ENCODE measurements at regions not wholly inside any gene's neighbourhood (a gene's known extent, or its start where the extent isn't known, plus 50 kb on each side); places are given as distances from the start of the nearest gene placed in this dataset.

GRCh38 chr18:75839041-75839440 lies 411.5 kb upstream of the SMIM21 start:
- no peak for DNase-seq

GRCh38 chr18:75837316-75837715 lies 409.8 kb upstream of the SMIM21 start:
- DNase-seq, result no peak

- DNase-seq, result no peak
Measured at GRCh38 chr18:75836516-75836915, 409.0 kb upstream of the SMIM21 start.

- no peak for DNase-seq
Measured at GRCh38 chr18:75831960-75832359, 404.5 kb upstream of the SMIM21 start.

GRCh38 chr18:75830828-75831227 lies 403.3 kb upstream of the SMIM21 start:
- DNase-seq, result no peak

- DNase-seq, result no peak
Measured at GRCh38 chr18:75829091-75829490, 401.6 kb upstream of the SMIM21 start.

- no peak for DNase-seq
Measured at GRCh38 chr18:75828379-75828778, 400.9 kb upstream of the SMIM21 start.

GRCh38 chr18:75827751-75828287 lies 400.3 kb upstream of the SMIM21 start:
- DNase-seq, result no peak

GRCh38 chr18:75824661-75825060 lies 397.2 kb upstream of the SMIM21 start:
- no peak for DNase-seq

GRCh38 chr18:75823471-75823870 lies 396.0 kb upstream of the SMIM21 start:
- no peak for DNase-seq

GRCh38 chr18:75818383-75818782 lies 390.9 kb upstream of the SMIM21 start:
- DNase-seq, result no peak

- DNase-seq, result no peak
Measured at GRCh38 chr18:75815767-75816166, 388.3 kb upstream of the SMIM21 start.

GRCh38 chr18:75812761-75813160 lies 385.3 kb upstream of the SMIM21 start:
- no peak for DNase-seq

GRCh38 chr18:75810961-75811551 lies 383.6 kb upstream of the SMIM21 start:
- DNase-seq, result no peak

GRCh38 chr18:75810516-75810915 lies 383.0 kb upstream of the SMIM21 start:
- DNase-seq, result no peak

- DNase-seq, result no peak
Measured at GRCh38 chr18:75809926-75810255, 382.4 kb upstream of the SMIM21 start.

GRCh38 chr18:75809151-75809925 lies 381.8 kb upstream of the SMIM21 start:
- DNase-seq, result no peak

- no peak for DNase-seq
Measured at GRCh38 chr18:75805265-75805664, 377.8 kb upstream of the SMIM21 start.

GRCh38 chr18:75802681-75803080 lies 375.2 kb upstream of the SMIM21 start:
- no peak for DNase-seq

- no peak for DNase-seq
Measured at GRCh38 chr18:75801178-75801577, 373.7 kb upstream of the SMIM21 start.

GRCh38 chr18:75800331-75800648 lies 372.8 kb upstream of the SMIM21 start:
- no peak for DNase-seq

- DNase-seq, result no peak
Measured at GRCh38 chr18:75799449-75800330, 372.2 kb upstream of the SMIM21 start.

- no peak for DNase-seq
Measured at GRCh38 chr18:75797046-75797445, 369.5 kb upstream of the SMIM21 start.

GRCh38 chr18:75790796-75791195 lies 363.3 kb upstream of the SMIM21 start:
- DNase-seq, result no peak

All from SHP77 (cell line).